GM21717 (cell line): ENCODE measurements at regions not wholly inside any gene's neighbourhood (a gene's known extent, or its start where the extent isn't known, plus 50 kb on each side); places are given as distances from the start of the nearest gene placed in this dataset.

ENCODE experiments used
- ATAC-seq: cut with Tn5 transposase; IDR thresholded peaks from one replicate; pipeline ENCODE4 v1.9.1; 2021; ENCODE audit warnings: mild to moderate bottlenecking, moderate library complexity; ENCODE audit not compliant: unreplicated experiment

- ATAC-seq = no peak
These were observed 109.9 kb upstream of the CXADR start for GRCh38 chr21:17402937-17403336.

- ATAC-seq = no peak
These were observed 106.6 kb upstream of the CXADR start for GRCh38 chr21:17406202-17406601.

GRCh38 chr21:17414766-17415165 is 98.1 kb upstream of the CXADR start:
- no peak for ATAC-seq

GRCh38 chr21:17416139-17416538 is 96.7 kb upstream of the CXADR start:
- no peak for ATAC-seq

GRCh38 chr21:17422931-17423330 is 89.9 kb upstream of the CXADR start:
- ATAC-seq = no peak

GRCh38 chr21:17427157-17427556 is 85.7 kb upstream of the CXADR start:
- no peak for ATAC-seq

GRCh38 chr21:17427831-17428483 is 84.9 kb upstream of the CXADR start:
- ATAC-seq = peak; percentile 95

GRCh38 chr21:17428484-17428869 is 84.4 kb upstream of the CXADR start:
- peak; percentile 69 for ATAC-seq

GRCh38 chr21:17428980-17429379 is 83.9 kb upstream of the CXADR start:
- ATAC-seq = no peak

- no peak for ATAC-seq
These were observed 82.9 kb upstream of the CXADR start for GRCh38 chr21:17429936-17430335.

GRCh38 chr21:17432732-17433057 is 80.1 kb upstream of the CXADR start:
- ATAC-seq = no peak

- ATAC-seq = no peak
These were observed 79.1 kb upstream of the CXADR start for GRCh38 chr21:17433730-17434129.

GRCh38 chr21:17435565-17436543 is 77.0 kb upstream of the CXADR start:
- ATAC-seq = no peak

GRCh38 chr21:17436626-17437111 is 76.2 kb upstream of the CXADR start:
- ATAC-seq = no peak

GRCh38 chr21:17438635-17439034 is 74.2 kb upstream of the CXADR start:
- ATAC-seq = no peak

- ATAC-seq = no peak
These were observed 71.9 kb upstream of the CXADR start for GRCh38 chr21:17440969-17441368.

- no peak for ATAC-seq
These were observed 71.5 kb upstream of the CXADR start for GRCh38 chr21:17441370-17441769.

GRCh38 chr21:17442165-17442564 is 70.7 kb upstream of the CXADR start:
- no peak for ATAC-seq

GRCh38 chr21:17444828-17445227 is 68.0 kb upstream of the CXADR start:
- no peak for ATAC-seq

- no peak for ATAC-seq
These were observed 66.1 kb upstream of the CXADR start for GRCh38 chr21:17446737-17447136.

GRCh38 chr21:17449701-17450100 is 63.1 kb upstream of the CXADR start:
- no peak for ATAC-seq

- ATAC-seq = no peak
These were observed 61.4 kb upstream of the CXADR start for GRCh38 chr21:17451364-17451891.
